HG03045 (cell line): ENCODE measurements at regions not wholly inside any gene's neighbourhood (a gene's known extent, or its start where the extent isn't known, plus 50 kb on each side); places are given as distances from the start of the nearest gene placed in this dataset.

Experiments used
- ATAC-seq: cut with Tn5 transposase; IDR thresholded peaks from one replicate; pipeline ENCODE4 v1.9.1; 2021; ENCODE audit warnings: mild to moderate bottlenecking, moderate library complexity; ENCODE audit not compliant: unreplicated experiment

DNA sequence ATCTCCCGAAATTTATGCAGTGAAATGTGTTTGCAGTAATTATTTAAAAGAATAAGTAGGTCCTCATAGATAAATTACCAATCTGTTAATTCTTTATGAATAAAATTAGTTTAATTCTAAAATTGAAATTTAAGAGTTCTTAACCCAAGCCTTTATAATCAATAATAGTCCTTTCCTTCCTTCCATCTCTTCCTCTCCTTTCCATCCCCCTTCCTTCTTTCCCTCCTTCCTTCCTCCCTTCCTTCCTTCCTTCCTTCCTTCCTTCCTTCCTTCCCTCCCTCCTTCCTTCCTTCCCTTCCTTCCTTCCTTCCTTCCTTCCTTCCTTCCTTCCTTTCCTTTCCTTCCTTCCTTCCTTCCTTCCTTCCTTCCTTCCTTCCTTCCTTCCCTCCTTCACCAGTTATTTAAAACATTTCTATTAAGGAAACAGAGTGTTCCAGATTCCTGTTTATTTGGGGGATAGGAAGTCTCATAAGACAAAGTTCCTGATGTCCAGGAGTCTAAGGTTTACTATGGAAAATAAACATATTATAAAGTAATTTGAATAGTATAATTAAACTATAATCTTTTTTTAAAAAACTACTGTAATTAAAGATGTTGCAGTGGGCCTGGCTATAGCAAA, 285.3 kb upstream of the NOX3 start:
- no peak for ATAC-seq

DNA sequence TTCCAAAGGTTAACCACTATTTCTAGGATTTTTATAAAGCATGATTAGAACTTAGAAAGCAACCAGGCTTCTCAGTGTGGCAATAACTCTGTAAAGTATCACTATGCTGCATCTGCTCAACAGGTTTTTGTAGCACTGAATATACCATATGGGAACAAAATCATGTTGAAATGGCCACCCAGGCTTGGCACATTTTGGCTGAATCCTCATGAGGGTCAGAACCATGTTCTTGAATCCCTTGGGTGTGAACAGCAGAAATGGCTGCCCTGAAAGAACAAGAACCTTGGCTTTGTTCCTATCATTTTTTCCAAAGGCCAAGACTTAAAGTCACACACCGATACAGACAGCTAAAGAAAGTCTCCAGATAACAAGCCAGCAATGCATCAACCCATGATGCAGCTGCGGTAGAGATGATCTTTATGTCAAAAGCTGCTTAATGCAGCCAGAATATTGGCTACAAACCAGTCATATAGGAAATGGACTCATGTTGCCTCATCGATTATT, 283.0 kb upstream of the NOX3 start:
- no peak for ATAC-seq

DNA sequence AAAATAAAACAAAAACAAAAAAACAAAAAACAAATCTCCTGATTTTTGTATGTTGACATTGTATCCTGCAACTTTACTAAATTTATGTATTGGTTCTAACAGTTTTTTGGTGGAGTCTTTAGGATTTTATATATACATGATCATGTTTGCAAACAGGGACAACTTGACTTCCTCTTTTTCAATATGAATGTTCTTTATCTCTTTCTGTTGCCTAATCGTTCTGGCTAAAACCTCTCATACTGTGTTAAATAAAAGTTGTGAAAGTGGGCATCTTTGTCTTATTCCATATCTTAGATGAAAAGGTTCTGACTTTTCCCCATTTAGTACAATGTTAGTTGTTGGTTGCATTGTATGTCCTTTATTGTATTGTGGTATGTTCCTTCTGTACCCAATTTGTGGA, 261.7 kb upstream of the NOX3 start:
- no peak for ATAC-seq

DNA sequence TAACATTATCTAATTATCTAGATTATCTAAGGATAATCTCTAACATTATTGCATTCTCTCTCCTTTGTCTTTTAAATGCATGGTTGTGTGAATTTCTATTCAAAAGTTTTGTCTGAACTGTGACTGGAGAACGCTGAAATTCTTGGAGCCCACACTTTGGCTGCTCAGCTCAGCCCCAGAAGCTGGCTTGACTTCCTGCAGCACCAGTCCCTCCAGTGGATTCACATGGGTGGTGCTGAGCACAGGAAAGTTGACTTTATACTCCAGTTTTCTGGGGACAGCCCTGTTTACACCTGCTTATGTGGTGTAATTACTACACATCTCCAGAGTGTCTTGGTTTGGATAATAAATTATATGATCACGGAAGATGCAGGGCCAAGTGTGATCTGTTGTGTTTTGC, 255.1 kb upstream of the NOX3 start:
- no peak for ATAC-seq

DNA sequence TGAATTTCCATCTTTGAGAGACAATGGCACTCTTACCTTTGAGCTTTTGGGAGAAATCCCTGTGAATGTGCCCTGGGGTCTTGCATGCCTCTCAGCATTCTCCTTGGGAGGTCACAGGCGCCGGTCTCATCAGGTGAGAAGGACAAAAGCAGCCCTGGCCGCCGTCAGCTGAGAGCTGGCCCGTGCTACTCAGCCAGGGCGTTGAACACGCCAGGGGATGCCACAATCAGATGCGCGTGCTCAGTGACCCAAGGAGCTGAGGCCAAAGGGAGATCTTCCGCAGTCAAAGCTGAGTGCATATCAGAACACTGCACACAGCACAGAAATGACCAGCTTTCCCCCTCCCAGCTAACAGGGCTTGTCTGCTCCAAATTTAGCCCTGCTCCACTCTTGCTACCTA, 253.6 kb upstream of the NOX3 start:
- no peak for ATAC-seq

DNA sequence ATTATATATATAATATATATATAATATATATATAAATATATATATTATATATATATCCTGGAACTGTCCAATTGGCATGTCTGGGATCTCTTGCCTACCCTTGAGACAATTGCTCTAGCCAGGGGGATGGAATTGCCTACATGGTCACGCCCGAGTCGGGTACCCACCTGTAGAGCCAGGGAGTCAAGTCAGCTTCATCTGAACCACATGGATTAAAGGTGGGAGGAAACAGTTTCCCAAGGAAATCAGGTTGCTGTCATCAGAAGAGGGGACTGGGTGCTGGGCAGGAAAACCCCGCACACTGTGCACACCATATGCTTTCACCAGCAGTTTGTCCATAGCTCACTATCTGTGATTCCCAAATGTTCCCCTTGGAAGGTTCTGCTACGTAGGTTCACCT, 252.5 kb upstream of the NOX3 start:
- no peak for ATAC-seq

DNA sequence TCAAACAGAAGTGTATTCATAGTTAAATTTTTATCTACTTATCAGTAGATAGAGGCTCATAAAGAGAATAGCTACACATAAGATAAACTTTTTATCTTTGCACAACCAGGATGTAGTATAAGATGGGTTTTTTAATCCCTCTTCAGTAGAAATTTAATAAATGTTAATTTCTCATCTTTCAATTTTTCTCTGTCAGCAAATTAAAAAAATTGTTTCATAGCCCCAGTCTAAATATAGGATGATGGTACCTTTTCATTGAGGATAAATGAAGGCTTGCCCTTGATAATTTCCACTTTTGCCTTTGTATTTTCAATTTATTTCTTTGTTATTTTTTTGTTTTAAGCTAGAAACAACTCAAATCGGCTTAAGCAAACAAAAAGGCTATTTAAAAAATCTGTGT, 251.2 kb upstream of the NOX3 start:
- no peak for ATAC-seq

DNA sequence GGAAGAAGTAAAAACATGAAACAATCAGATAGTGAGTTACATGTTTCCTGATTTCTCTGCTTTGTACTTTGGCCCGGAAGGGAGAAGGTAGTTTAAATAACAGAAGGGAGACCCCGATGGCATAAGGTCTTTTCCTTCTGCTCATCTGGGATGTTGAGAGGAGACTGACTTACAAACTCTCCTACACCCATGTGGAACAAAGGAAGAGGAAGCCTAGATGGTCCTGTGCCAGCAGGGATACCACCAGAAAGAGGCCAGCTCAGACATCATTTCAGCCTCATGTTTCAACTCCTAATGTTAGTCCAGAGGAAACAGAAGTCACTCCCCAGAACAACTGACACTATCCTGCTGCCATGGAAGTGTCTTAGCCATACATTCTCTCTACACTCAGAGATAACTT, 250.7 kb upstream of the NOX3 start:
- no peak for ATAC-seq

DNA sequence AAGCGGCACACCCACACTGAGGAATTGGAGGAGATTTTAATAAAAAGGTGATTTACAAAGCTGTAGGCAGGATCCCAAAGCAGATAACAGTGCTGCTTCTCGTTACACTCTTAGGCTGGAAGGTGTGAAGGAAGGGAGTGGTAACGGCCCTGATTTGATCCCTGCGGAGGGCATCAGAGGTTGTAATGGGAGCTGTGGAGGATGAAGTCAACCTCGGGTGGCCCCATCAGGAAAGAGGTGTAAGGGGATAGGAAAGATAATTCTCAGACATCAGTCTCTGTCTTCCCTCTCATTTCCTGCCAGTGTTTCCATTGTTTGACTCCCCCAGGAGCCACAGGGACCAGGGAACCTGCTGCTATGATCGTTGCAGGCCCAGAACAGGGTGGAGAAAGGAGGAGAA, 245.7 kb upstream of the NOX3 start:
- no peak for ATAC-seq

DNA sequence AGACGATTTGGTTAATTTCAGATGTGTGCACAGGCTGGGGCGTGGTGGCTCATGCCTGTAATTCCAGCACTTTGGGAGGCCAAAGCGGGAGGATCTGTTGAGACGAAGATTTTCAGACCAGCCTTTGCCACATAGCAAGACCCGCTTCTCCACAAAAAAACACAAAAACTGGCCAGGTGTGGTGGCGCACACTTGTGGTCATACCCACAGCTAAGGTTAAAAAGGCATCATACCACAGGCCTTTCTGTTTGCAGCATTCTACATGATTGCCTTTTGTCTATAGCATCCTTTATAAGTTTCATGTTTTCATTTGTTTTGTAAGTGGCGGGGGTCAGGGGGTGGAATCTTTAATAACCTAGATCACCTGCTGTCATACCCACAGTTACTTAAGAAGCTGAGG, 239.9 kb upstream of the NOX3 start:
- no peak for ATAC-seq

DNA sequence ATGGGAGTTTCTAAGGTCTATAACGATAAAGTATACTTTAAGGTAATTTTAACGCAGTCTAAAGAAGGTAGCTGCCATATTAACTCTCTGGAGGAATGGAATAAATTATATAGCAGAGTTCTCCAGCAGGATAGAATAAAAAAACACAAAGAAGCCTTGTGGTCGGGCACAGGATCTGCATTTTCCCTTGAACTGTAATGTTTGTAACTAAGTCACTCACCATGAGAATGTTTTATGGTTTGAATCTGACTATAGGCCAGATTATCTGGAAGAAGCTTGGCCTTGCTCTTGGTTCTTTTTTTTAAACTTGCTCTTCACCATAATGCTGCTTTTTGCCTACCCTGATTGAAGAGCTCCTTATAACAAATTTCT, 238.8 kb upstream of the NOX3 start:
- no peak for ATAC-seq

DNA sequence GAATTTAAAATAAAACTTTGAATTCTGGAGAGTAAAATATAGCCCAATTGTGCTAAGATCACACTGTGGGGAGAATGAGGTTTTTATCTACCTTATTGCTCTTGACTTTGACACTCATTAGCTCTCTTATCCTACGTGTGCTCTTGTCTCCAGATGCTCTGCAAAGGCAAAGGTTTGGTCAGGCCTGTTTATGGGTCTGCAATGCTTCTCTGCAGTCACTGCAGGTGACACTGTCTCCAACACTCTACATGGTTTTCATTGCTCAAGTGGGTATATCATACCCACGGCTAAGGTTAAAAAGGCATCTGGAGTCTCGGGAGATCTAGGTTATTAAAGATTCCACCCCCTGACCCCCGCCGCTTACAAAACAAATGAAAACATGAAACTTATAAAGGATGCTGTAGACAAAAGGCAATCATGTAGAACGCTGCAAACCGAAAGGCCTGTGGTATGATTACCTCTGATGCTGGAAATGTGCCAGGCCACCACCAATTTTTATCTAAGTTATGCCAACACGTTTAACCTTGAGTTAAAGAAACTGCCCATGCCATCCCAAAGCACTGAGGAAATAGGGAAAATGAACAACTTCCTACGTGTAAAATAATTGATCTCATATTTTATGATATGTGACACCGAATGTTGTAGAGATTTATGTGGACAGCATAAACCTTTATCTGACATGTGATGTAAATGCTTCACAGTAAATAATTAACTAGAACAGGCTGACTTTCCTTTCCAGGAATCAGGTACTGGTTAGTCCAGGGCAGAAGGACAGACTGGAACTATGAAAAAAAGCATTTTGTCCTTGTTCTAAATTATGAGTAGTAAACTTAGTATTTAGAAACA, 238.2 kb upstream of the NOX3 start:
- ATAC-seq = no peak

DNA sequence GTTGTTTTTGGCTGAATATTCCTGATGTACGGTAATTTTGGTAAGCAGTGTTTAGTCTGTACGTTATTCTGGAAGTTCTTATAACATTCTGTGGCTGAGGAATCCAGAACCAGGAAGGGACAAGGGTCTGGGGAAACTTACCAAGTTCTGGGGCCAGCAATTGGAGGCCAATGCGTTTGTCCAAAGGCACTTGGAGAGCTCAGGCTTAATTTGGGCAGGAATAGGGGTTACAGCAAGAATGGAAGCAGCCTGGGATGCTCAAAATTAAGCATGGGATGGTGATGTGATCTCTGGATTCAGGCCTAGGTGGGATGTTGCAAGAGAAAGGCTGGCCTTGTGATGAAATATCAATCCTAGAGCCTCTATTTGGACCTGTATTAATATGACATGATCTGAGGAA, 235.2 kb upstream of the NOX3 start:
- no peak for ATAC-seq

DNA sequence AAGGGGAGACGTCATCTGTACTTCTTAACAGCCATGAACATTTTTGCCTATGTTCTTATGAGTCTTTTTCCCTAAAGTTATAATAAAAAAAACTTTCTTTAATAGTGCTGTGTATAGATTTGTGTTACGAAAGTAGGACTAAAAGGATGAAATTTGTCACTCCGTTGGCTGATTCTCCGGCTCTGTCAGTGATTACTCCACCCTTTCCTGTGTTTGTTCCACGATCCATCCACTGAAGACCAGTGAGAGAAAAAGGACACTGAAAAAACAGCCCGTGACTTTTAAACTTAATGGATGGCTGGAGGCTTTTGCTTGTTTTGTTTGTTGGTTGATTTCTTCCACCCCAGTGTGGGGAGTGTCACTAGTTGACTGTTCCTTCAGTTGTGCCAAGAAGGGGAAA, 232.0 kb upstream of the NOX3 start:
- no peak for ATAC-seq

DNA sequence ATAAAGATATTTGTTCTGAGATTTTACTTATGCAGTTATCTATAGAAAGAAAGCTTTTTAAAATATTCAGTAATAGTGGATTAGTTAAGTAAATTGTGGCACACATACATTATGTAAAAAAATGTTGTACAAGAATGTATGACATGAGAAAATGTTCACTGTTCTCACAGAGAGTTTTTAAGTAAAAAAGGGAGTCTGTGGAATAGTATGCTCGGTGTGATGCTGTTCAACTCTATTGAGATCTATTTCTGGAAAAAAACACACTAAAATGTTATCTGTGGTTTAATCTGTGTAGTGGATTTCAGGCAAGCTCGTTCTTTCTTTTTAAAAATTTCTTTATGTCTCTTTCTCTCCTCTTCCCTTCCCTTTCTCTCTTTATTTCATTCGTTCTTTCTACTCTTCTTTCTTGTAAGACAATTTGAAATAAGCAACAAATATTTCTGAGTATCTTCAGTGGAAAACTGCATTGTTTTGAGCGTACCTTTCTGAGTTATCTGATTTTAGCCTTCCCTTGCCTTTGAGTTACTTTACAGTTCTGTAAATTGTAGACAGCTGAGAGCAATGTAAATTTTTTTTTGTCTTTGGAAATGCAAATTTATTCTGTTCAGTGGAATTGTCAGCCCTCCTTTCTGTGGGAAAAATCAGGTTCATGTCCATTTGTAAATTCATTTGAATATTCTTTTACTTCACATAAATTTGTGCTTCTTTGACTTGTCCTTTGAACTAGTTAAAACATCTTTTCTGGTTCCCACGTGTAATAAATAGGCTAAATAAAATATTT, 229.0 kb upstream of the NOX3 start:
- ATAC-seq = no peak

DNA sequence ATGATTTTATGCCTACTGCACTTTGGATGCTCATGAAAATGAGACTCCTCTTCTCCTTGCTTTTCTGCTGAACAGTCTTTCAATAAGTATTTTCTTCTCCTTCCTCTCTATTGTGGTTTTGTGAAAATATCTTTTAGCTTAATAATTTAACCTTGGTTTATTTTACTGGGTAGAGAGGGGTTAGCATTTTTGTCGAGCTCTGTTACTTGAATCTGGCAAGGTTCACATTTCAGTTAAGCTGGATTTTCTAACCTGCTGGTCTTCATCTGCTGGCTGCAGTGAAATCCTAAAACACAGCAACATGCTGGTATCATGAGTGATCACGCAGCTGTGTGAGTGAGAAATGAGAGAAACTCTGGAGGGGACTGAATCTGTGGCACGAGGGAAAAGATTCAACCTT, 222.7 kb upstream of the NOX3 start:
- ATAC-seq = no peak

DNA sequence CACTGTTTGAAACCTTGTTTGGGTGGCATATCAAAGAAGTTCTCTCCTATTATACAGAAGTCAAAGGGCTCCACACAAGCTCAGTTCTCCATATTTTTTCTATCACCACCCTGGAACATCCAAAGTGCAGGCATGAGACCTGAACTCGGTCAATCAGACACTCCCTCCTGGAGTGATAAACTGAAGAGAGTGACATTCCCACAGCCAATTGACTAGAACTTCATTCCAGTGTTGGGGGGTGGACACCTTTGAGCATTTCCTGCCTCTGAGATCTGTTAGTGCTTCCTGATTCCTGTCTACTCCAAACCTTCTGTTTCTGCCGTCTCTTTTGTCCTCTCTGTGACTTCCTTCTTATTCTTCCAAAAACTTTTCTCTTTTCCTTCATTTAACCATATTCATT, 220.7 kb upstream of the NOX3 start:
- ATAC-seq = no peak

DNA sequence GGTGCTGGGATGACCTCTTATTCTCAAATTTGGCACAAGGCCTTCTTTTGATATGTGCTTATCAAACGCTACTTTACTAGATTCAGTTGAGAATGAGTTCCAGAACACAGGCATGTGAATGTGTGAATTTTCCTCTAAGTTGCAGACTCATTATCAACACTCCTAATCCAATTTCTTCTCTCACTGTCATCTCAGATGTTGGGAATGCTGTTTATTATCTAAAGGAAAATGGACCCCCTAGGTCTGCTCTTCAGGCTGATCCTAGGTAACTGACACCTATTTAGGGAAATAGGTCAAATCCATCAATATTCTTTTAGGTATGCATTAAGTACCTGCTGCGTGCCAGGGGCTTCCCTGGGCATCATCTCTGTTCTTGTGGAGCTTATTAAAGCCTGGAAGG, 215.0 kb upstream of the NOX3 start:
- no peak for ATAC-seq

DNA sequence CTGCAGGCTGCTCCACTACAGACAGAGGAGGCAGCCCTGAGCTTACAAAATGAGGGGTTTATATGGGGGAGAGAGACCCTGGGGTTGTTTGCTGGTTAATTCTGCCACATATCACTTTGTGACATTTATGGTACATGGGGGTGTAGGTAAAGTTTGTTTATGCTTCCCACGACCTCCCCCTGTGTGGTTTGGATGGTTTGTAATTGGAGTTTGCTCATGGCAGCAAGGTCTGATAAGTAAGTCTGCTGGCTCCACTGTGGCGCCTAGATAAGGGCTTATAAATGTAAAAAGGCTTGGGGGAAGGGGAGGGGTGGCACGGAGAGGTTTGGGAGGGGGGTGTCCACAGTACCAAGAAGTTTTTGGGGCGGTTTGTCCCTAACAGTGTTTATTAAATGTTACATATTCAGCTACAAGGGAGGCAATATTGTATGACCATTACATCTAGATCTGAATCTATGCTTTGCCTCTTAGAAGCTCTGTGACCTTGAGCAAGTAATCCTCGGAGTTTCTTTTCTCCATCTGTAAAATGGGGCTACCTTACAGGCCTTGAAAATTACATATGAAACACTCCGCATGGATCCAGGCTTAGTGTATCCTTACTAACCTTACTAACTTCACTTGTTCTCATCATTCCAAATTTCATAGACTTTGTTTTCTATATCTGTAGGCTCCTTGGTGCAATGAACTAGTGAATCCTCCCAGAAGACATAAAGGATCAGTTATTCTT, 204.8 kb upstream of the NOX3 start:
- no peak for ATAC-seq

DNA sequence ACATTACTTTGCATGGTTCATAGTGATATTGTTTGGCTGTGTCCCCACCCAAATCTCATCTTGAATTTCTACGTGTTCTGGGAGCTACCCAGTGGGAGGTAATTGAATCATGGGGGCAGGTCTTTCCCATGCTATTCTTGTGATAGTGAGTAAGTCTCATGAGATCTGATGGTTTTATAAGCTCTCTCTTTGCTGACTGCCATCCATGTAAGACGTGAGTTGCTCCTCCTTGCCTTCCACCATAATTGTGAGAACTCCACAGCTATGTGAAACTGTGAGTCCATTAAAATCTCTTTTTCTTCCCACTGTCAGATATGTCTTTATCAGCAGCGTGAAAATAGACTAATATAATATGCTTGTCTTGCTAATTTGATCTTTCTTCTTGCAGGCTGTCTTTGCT, 200.4 kb upstream of the NOX3 start:
- no peak for ATAC-seq

DNA sequence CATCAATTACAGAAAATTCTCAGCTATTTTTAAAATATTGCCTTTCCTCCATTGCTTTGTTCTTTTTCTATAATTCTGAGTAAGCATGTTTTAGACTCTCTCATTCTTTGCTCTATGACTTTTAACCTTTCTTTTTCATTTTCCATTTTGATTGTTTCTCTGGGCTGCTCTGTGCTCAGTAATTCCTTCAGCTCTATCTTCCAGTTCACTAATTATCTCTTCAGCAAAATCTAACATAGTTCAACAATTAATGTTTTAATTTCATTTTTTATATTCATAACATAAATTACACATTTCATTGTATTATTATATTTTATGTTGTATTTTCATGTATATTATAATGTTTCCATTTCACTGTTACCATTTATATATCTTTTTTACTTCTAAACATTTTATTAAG, 198.8 kb upstream of the NOX3 start:
- ATAC-seq = no peak
